GM23338 (cell line): ENCODE measurements at regions not wholly inside any gene's neighbourhood (a gene's known extent, or its start where the extent isn't known, plus 50 kb on each side); places are given as distances from the start of the nearest gene placed in this dataset.

ENCODE experiments used
- CREB1 ChIP-seq: fragments of 250-450 bp; sonication (Bioruptor Pico); IDR thresholded peaks from 2 replicates; pipeline ENCODE4 v1.5.0; 2020; ENCODE audit warnings: low read depth, mild to moderate bottlenecking, moderate library complexity
- EZH2 ChIP-seq: fragments of 200-600 bp; sonication (generic); IDR thresholded peaks from one replicate; pipeline ENCODE4 v1.8.0; 2017; ENCODE audit warnings: antibody characterized with exemption, mild to moderate bottlenecking, low read depth; ENCODE audit not compliant: unreplicated experiment
- JUNB ChIP-seq: IDR thresholded peaks from one replicate; pipeline ENCODE4 v1.6.1; 2016; ENCODE audit warnings: antibody characterized with exemption; ENCODE audit not compliant: unreplicated experiment
- POLR2AphosphoS5 ChIP-seq: IDR thresholded peaks from 2 replicates; pipeline ENCODE4 v1.6.1; 2016; ENCODE audit warnings: antibody characterized with exemption, low read depth
- STAT1 ChIP-seq: IDR thresholded peaks from one replicate; pipeline ENCODE4 v1.6.1; 2016; ENCODE audit warnings: antibody characterized with exemption; ENCODE audit not compliant: unreplicated experiment
- ZNF462 ChIP-seq: fragments of 250-450 bp; sonication (Bioruptor Pico); IDR thresholded peaks from 2 replicates; pipeline ENCODE4 v1.5.0; 2020; ENCODE audit warnings: mild to moderate bottlenecking, moderate library complexity
- TF ChIP-seq, protein P1 (sequence below): IDR thresholded peaks from one replicate; pipeline ENCODE4 v1.6.1; 2018; ENCODE audit warnings: antibody characterized with exemption; ENCODE audit not compliant: unreplicated experiment
- TF ChIP-seq, protein P2 (sequence below), 2 experiments: fragments of 200-600 bp in 1 of 2; sonication (generic) in 1 of 2; conservative IDR thresholded peaks; 2 replicates each; pipeline versions ENCODE4 v1.5.1 to v1.6.1; 2016 to 2017; ENCODE audit warnings: antibody characterized with exemption in 2 of 2, low read depth in 2 of 2, mild to moderate bottlenecking in 2 of 2, moderate library complexity in 1 of 2

GRCh38 chr18:2237706-2238105 is 333.6 kb downstream of the METTL4 start (continued):
- TF ChIP-seq ZNF462 (CRISPR knock-in tag) (no peak), POLR2AphosphoS5 (no peak), JUNB (no peak), CREB1 (no peak), EZH2 (no peak), STAT1 (no peak)
- TF ChIP-seq, protein P1, sequence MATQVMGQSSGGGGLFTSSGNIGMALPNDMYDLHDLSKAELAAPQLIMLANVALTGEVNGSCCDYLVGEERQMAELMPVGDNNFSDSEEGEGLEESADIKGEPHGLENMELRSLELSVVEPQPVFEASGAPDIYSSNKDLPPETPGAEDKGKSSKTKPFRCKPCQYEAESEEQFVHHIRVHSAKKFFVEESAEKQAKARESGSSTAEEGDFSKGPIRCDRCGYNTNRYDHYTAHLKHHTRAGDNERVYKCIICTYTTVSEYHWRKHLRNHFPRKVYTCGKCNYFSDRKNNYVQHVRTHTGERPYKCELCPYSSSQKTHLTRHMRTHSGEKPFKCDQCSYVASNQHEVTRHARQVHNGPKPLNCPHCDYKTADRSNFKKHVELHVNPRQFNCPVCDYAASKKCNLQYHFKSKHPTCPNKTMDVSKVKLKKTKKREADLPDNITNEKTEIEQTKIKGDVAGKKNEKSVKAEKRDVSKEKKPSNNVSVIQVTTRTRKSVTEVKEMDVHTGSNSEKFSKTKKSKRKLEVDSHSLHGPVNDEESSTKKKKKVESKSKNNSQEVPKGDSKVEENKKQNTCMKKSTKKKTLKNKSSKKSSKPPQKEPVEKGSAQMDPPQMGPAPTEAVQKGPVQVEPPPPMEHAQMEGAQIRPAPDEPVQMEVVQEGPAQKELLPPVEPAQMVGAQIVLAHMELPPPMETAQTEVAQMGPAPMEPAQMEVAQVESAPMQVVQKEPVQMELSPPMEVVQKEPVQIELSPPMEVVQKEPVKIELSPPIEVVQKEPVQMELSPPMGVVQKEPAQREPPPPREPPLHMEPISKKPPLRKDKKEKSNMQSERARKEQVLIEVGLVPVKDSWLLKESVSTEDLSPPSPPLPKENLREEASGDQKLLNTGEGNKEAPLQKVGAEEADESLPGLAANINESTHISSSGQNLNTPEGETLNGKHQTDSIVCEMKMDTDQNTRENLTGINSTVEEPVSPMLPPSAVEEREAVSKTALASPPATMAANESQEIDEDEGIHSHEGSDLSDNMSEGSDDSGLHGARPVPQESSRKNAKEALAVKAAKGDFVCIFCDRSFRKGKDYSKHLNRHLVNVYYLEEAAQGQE = no peak
- TF ChIP-seq, protein P2, sequence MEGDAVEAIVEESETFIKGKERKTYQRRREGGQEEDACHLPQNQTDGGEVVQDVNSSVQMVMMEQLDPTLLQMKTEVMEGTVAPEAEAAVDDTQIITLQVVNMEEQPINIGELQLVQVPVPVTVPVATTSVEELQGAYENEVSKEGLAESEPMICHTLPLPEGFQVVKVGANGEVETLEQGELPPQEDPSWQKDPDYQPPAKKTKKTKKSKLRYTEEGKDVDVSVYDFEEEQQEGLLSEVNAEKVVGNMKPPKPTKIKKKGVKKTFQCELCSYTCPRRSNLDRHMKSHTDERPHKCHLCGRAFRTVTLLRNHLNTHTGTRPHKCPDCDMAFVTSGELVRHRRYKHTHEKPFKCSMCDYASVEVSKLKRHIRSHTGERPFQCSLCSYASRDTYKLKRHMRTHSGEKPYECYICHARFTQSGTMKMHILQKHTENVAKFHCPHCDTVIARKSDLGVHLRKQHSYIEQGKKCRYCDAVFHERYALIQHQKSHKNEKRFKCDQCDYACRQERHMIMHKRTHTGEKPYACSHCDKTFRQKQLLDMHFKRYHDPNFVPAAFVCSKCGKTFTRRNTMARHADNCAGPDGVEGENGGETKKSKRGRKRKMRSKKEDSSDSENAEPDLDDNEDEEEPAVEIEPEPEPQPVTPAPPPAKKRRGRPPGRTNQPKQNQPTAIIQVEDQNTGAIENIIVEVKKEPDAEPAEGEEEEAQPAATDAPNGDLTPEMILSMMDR (conservative IDR thresholded peaks at IDR 0.05; ENCODE audit: low read depth in 2 of 2) = no peak
